Esophagus muscularis mucosa (tissue), 4 donors: ENCODE measurements at regions not wholly inside any gene's neighbourhood (a gene's known extent, or its start where the extent isn't known, plus 50 kb on each side); places are given as distances from the start of the nearest gene placed in this dataset.
"Not testable (repeated sequence)": the region's sequence is repeated elsewhere in the genome, so short reads cannot be mapped to it uniquely, and the experiment has no call there.

Experiments
- DNase-seq: peaks from one replicate; pipeline ENCODE4 v3.0.0-alpha.2; 2017; ENCODE audit errors: extremely low spot score
- H3K27ac ChIP-seq, 4 donors: fragments of 200-600 bp; sonication (generic); replicated peaks in 1 of 4; 1 replicate in 3 of 4; 2 replicates in 1 of 4; pipeline ENCODE4 v1.5.1; 2016 to 2019; ENCODE audit warnings: mild to moderate bottlenecking in 1 of 4
- H3K27me3 ChIP-seq, 4 donors: fragments of 200-600 bp; sonication (generic); one replicate each; pipeline versions ENCODE4 v1.5.1 to v1.6.0; 2016 to 2019
- H3K36me3 ChIP-seq, 4 donors: fragments of 200-600 bp; sonication (generic); one replicate each; pipeline ENCODE4 v1.5.1; 2016 to 2019
- H3K4me1 ChIP-seq, 4 donors: fragments of 200-600 bp; sonication (generic); one replicate each; pipeline ENCODE4 v1.5.1; 2016 to 2019
- H3K4me3 ChIP-seq, 4 donors: fragments of 200-600 bp; sonication (generic); 1 replicate in 2 of 4; 2 replicates in 2 of 4; pipeline ENCODE4 v1.5.1; 2016 to 2019; ENCODE audit warnings: mild to moderate bottlenecking in 4 of 4, moderate library complexity in 1 of 4
- H3K9me3 ChIP-seq, 4 donors: fragments of 200-600 bp; sonication (generic); 1 replicate in 3 of 4; 2 replicates in 1 of 4; pipeline ENCODE4 v1.5.1; 2016 to 2019
- CTCF ChIP-seq, 3 experiments: fragments of 200-600 bp in 2 of 3; fragments of 450-650 bp in 1 of 3; sonication (generic) in 2 of 3; IDR thresholded peaks; one replicate each; pipeline ENCODE4 v1.5.1; 2017 to 2019; ENCODE audit warnings: antibody characterized with exemption in 3 of 3, mild to moderate bottlenecking in 2 of 3, moderate library complexity in 1 of 3
- EP300 ChIP-seq: sonication (generic); formaldehyde crosslinking; IDR thresholded peaks from one replicate; pipeline ENCODE4 v1.6.1; 2017; ENCODE audit warnings: antibody characterized with exemption
- POLR2A ChIP-seq: fragments of 450-650 bp; IDR thresholded peaks from one replicate; pipeline ENCODE4 v1.6.1; 2017; ENCODE audit warnings: antibody characterized with exemption, moderate library complexity, mild to moderate bottlenecking, low read depth
- POLR2AphosphoS5 ChIP-seq, 2 donors: sonication (generic); formaldehyde crosslinking; IDR thresholded peaks; one replicate each; pipeline ENCODE4 v1.6.1; 2017; ENCODE audit warnings: antibody characterized with exemption in 2 of 2
- WGBS: methylation state at CpG from one replicate; pipeline ENCODE4 v1.1.5; 2018; 5-methylcytosine and 5-hydroxymethylcytosine counted together
- intact Hi-C: fragments of 100-400 bp; cut with DNase I; formaldehyde crosslinking; loops from one replicate; pipeline ENCODE4 v1.15.1; 2023

GRCh38 chr6:97347111-97347510 is 64.1 kb upstream of the MMS22L start:
- no peak for TF ChIP-seq EP300
- no peak for TF ChIP-seq CTCF (IDR thresholded peaks at IDR 0.05)
- TF ChIP-seq POLR2AphosphoS5 (IDR thresholded peaks at IDR 0.05), result no peak
- no peak for TF ChIP-seq POLR2A
- Histone ChIP-seq H3K27ac (no peak overlapping the region), H3K36me3 (no peaks in the 10 kb centered on the region), H3K4me1 (no peaks in the 10 kb centered on the region), H3K4me3 (no peak overlapping the region), H3K9me3 (peaks cover 0 to 4% (median 0%) of the 10 kb centered on the region in 4 donors), H3K27me3 (no peaks in the 10 kb centered on the region)
- DNase-seq, result no peak
- intact Hi-C loops, result no loop called here

DNA sequence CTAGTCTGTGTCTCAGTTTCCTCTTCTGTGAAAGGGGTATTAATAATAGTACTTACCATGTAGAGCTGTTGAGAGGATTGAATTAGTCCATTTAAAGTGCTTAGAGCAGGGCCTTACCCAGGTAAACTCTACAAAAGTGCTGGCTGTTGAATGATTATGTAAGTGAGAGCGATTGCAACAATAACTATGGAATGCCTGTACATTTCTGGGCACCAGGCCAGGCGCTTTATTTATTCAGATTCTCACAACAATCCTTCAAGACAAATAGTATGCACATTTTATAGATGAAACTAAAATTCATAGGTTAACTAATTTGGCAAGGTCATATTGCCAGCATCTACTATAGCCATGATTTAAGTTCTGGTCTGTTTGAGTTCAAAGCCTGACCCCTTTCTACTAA is 78.3 kb upstream of the MMS22L start:
- H3K4me1 ChIP-seq, result no peaks in the 10 kb centered on the region
- intact Hi-C loops, result no loop called here

DNA sequence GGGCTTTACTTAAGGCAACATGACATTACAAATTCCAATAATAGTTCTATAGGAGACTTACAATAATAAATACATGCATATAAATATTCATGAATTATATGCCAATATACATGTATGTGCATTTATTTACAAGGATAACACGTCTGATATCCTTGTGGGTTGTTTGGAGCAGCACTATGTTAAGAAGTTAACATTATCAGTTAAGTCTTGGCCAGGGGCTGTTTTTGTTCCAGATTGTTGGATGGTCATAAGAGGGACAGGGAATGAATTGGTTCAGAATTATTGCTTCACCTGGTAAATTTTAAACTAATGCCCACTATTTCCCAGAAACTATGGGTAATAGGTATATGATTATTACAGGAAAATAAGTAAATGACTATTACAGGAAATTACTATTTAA is 81.3 kb upstream of the MMS22L start:
- no peaks in the 10 kb centered on the region for H3K27me3 ChIP-seq
- 83% methylated on average over 1 of the region's 1 CpG for WGBS
- intact Hi-C loops, result no loop called here

More for the DNA sequence above, 78.3 kb upstream of the MMS22L start:
- DNase-seq, result no peak
- no peaks in the 10 kb centered on the region for H3K9me3 ChIP-seq
- 60% methylated on average over 2 of the region's 2 CpGs for WGBS
- H3K4me3 ChIP-seq, result no peak overlapping the region
- no peak for TF ChIP-seq CTCF (IDR thresholded peaks at IDR 0.05)
- TF ChIP-seq POLR2A, result no peak
- TF ChIP-seq EP300, result no peak
- TF ChIP-seq POLR2AphosphoS5 (IDR thresholded peaks at IDR 0.05), result no peak
- no peaks in the 10 kb centered on the region for H3K36me3 ChIP-seq
- H3K27me3 ChIP-seq, result no peaks in the 10 kb centered on the region
- H3K27ac ChIP-seq, result no peak overlapping the region

DNA sequence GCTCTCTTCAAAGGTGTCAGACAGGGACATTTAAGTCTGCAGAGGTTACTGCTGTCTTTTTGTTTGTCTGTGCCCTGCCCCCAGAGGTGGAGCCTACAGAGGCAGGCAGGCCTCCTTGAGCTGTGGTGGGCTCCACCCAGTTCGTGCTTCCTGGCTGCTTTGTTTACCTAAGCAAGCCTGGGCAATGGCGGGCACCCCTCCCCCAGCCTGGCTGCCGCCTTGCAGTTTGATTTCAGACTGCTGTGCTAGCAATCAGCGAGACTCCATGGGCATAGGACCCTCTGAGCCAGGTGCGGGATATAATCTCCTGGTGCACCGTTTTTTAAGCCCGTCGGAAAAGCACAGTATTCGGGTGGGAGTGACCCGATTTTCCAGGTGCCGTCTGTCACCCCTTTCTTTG is 99.1 kb upstream of the MMS22L start:
- H3K27ac ChIP-seq, H3K4me3 ChIP-seq, DNase-seq, H3K4me1 ChIP-seq, H3K36me3 ChIP-seq, H3K9me3 ChIP-seq, H3K27me3 ChIP-seq, intact Hi-C loops: not testable (repeated sequence)
- 89% methylated on average over 3 of the region's 11 CpGs for WGBS

More for the DNA sequence above, 81.3 kb upstream of the MMS22L start:
- H3K27ac ChIP-seq, result no peak overlapping the region
- no peak for DNase-seq
- no peak overlapping the region for H3K4me3 ChIP-seq
- H3K9me3 ChIP-seq, result no peaks in the 10 kb centered on the region
- no peaks in the 10 kb centered on the region for H3K4me1 ChIP-seq
- TF ChIP-seq EP300 (no peak), POLR2A (no peak), CTCF (IDR thresholded peaks at IDR 0.05) (no peak), POLR2AphosphoS5 (IDR thresholded peaks at IDR 0.05) (no peak)
- no peaks in the 10 kb centered on the region for H3K36me3 ChIP-seq

- H3K9me3 ChIP-seq, result no peaks in the 10 kb centered on the region
- intact Hi-C loops, result loop anchor here (5.0 kb wide), 1 partner anchor 205 kb away; no protein-coding TSS in a partner anchor
- H3K4me1 ChIP-seq, result no peaks in the 10 kb centered on the region
- no peak overlapping the region for H3K4me3 ChIP-seq
- H3K36me3 ChIP-seq, result no peaks in the 10 kb centered on the region
- no peaks in the 10 kb centered on the region for H3K27me3 ChIP-seq
- TF ChIP-seq EP300 (no peak), CTCF (IDR thresholded peaks at IDR 0.05) (no peak)
- H3K27ac ChIP-seq, result no peak overlapping the region
- DNase-seq, result no peak
These were observed 109.7 kb upstream of the MMS22L start for GRCh38 chr6:97392735-97393134.
